NCI-H187 treated with DMSO at 0.1 percent for 48 hours (cell line): ENCODE measurements at regions not wholly inside any gene's neighbourhood (a gene's known extent, or its start where the extent isn't known, plus 50 kb on each side); places are given as distances from the start of the nearest gene placed in this dataset.

Experiments used
- DNase-seq: peaks from one replicate; lab custom pipeline; 2025; lab: John Stamatoyannopoulos, UW

GRCh38 chr11:81022057-81022456 is 1581.2 kb upstream of the TENM4 start:
- DNase-seq, result no peak

GRCh38 chr11:81010631-81011030 is 1569.8 kb upstream of the TENM4 start:
- DNase-seq, result no peak

GRCh38 chr11:81007046-81007445 is 1566.2 kb upstream of the TENM4 start:
- DNase-seq, result no peak

DNA sequence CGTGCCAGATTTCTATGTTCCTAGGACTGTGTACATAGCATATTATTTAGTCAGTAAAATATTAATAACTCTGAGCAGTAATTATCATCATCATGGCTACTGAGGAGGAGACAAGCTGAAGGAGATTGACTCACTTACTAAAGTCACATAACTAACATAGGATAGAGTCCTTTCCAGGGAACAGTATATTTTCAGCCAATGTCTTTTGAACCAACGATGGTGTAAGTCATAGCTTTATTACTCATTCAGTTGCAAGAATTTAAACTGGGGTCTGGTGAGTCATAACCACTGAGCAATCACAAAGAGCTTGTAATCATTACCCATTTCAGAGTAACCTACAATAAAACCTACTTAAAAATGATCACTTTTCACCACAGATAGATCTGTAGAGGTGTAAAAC is 1564.8 kb upstream of the TENM4 start:
- DNase-seq, result no peak

- no peak for DNase-seq
These were observed 1563.7 kb upstream of the TENM4 start for GRCh38 chr11:81004576-81004975.

DNA sequence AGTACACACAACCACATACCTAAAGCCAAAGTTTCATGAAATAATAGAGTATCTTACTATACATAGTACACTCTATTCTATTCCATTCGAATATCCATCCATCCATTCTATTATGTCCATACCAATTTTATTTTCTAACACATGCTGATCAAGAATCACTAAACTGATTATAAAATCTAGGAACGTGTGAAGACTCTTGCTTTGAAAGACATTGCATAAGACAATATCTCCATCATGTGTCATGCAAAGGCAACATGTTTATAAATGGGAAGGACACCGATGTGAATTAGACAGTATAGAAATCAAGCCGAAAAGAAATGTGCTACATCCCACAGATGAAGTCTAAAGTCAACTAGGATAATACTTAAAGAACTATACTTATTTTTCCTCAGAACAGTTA is 1561.5 kb upstream of the TENM4 start:
- DNase-seq, result no peak

DNA sequence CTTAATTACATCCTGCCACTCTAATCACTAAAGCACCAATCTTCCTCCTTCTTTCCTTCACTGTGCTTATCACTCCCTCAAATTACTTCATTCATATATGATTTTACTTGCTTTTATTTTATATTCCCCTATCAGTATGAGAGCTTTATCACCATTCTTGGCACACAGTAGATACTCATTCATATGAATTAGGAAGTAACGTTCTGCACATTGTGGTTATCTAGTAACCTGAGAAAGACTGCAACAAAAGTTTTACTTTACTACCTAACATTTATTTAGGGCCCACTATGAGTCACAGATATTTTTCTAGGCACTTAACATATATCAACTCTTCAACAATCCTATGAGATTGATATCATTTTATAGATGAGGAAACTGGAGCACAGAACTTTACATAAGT is 1559.9 kb upstream of the TENM4 start:
- no peak for DNase-seq

DNA sequence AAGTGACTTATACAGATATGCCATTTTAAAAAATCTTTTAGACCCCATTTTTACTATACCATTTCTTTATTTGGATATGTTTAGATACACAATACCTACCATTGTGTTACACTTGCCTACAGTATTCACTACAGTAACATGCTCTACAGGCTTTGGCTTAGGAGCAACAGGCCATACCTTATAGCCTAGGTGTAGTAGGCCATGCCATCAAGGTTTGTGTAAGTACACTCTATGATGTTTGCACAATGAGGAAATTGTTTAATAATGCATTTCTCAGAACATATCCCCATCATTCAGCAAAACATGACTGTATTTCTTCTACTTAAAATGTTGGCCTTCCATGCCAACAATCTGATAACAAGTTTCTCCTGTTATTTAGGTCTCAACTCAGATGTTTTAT is 1559.5 kb upstream of the TENM4 start:
- DNase-seq, result no peak

DNA sequence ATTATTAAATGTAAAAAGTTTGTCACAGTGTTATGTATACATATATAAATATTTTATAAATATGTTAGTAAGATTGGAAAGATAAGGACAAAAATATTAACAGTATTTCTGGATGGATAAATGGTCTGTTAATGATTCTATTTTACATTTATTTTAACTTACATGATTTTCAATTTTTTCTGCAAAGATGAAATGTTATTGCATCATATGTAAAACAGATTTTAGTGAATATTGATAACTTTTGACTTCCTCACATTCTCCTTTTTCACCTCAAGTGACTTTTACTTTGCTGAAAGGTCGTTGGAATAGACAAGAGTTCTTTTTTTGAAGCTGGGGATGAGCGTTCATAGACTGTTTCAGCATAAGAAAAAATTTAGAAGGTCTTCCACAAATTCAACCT is 1554.7 kb upstream of the TENM4 start:
- no peak for DNase-seq

- no peak for DNase-seq
These were observed 1552.7 kb upstream of the TENM4 start for GRCh38 chr11:80993536-80993935.

DNA sequence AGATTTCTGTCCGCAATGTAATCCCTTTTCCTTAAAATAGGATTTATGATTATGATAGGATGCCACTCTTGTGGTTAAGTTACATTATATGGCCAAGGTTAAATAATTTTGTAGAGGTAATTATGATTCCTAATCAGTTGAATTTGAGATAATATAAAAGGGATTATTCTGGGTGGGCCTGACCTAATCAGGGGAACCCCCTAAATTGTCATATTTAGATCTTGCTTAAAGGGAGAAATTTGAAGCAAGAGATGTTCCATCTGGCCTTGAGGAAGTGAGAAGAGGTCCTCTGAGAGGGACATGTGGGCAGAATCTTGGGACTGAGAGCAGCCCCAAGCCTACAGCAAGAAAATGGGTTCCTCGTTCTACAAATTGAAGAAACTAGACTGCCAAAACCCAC is 1550.1 kb upstream of the TENM4 start:
- DNase-seq, result no peak

- DNase-seq, result no peak
These were observed 1546.3 kb upstream of the TENM4 start for GRCh38 chr11:80987171-80987570.

GRCh38 chr11:80986421-80987074 is 1545.7 kb upstream of the TENM4 start:
- no peak for DNase-seq

GRCh38 chr11:80980227-80980626 is 1539.4 kb upstream of the TENM4 start:
- no peak for DNase-seq

DNA sequence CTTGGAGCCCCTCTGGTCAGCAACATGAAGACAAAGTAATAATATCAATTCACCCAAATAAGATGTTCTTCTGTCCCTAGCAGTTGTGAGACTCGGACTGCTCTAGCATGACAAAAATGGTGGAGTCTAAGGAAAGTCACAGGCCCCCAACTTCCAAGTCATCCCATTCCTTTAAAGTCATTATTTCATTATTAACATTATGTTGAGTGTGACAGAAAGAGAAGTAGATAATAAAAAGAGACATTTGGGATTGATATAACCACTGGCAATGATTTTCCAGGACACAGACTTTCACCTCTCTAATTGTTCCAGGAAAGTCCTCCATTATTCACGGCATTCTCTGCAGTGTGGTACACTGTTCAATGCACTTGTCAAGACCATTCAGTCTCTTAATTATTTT is 1533.0 kb upstream of the TENM4 start:
- DNase-seq, result no peak

GRCh38 chr11:80970037-80970436 is 1529.2 kb upstream of the TENM4 start:
- DNase-seq, result no peak

DNA sequence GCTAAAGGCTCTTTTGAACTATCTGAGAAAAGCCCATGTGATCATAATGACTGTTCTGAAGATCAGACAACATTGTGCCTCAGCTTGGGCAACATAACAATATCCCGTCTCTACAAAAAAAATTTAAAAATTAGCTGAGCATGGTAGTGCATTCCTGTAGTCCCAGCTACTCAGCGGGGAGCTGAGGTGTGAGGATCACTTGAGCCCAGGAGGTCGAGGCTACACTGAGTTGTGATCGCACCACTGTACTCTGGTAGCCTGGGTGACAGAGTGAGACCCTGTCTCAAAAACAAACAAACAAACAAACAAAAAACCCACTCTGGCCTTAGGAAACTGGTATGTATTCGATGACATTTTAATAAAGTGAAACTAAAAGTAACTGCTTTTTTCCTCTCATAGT is 1526.8 kb upstream of the TENM4 start:
- no peak for DNase-seq

GRCh38 chr11:80960381-80961029 is 1519.7 kb upstream of the TENM4 start:
- no peak for DNase-seq

DNA sequence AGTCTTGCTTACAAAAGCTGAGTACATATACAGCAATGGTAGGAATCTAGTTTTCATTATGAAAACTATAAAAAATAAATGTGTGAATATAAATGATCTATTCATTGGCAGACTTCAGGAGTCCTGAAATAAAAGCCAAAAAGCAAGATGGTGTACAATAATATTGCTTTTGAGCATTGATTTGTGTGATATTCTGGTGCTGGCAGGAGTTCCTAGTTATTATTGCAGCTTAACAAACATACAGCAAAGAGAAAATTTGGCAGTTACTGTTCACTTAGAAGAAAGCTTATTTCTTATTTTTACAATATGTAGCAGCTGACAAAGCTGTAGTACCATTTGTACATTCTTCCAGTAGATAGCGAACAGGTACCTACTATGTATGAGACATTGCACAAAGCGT is 1518.9 kb upstream of the TENM4 start:
- DNase-seq, result no peak

GRCh38 chr11:80958987-80959386 is 1518.2 kb upstream of the TENM4 start:
- no peak for DNase-seq

- no peak for DNase-seq
These were observed 1517.5 kb upstream of the TENM4 start for GRCh38 chr11:80958361-80958760.

GRCh38 chr11:80955588-80955987 is 1514.8 kb upstream of the TENM4 start:
- no peak for DNase-seq

GRCh38 chr11:80948781-80949180 is 1508.0 kb upstream of the TENM4 start:
- no peak for DNase-seq

DNA sequence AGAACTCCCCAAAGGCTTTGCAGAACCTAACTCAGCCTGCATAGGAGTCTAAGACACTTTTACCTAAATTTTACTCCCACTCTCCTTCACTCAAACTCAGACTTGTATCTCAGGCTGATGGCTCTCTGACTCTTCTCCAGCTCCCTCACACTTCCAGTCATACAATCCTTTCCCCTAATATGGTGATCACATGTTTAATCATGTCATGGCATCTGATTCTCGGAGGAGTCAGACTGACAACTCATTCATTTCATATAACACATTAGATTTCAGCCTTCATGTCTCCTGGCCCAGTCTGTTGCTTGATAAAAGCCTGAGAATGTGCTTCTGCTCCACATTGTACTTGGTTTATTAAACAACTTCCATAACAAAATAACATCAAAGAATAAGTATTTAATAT is 1503.9 kb upstream of the TENM4 start:
- DNase-seq, result no peak
